HG02763 (cell line): ENCODE measurements at regions not wholly inside any gene's neighbourhood (a gene's known extent, or its start where the extent isn't known, plus 50 kb on each side); places are given as distances from the start of the nearest gene placed in this dataset.
A peak's percentile ranks its signal among the peaks of the same experiment; 100 is the strongest.

ENCODE experiments used
- ATAC-seq: cut with Tn5 transposase; IDR thresholded peaks from one replicate; pipeline ENCODE4 v1.9.1; 2021; ENCODE audit warnings: mild to moderate bottlenecking, moderate library complexity; ENCODE audit not compliant: unreplicated experiment

DNA sequence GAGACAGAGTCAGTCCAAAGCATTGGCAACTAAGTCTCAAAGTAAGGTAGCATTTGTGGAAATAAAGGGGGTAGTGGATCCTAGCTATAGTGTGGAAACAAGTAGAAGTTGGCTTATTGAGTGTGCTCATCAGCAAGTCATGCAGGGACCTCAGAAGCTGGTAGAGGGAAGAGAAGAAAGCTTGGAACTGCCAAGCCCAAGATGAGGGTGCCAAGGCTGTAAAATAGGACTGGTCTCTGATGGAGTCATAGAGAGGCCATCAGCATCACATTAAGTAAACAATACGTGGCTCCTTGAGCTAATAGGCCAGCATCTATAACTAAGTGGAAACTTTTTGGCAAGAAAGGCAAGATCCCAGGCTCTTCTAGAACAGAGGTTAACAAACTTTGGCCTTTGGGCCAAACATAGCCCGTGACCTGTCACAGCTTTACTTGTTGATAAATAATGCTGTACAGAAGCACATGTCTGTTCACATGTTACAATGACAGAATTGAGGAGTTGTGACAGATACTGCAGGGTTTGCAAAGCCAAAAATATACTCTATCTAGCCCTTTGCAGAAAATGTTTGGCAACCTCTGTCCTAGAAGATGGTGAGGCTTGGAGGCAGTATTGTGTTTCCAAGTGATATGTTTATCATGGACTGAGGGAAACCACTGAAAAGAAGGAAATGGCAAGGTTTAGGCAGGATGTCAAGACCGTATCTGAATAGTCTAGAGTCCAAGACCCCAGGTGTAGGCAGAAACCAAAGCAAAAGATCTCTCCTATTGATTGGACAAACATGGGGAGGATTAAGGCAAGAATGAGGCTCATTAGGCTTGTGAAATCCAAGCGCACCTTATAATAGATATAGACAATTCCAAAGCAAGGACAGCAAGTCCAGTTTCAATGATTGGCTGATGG lies 62.5 kb upstream of the CD44 start:
- ATAC-seq = no peak

- ATAC-seq = peak; percentile 48
Observed at GRCh38 chr11:35077709-35078469, 61.1 kb upstream of the CD44 start.

DNA sequence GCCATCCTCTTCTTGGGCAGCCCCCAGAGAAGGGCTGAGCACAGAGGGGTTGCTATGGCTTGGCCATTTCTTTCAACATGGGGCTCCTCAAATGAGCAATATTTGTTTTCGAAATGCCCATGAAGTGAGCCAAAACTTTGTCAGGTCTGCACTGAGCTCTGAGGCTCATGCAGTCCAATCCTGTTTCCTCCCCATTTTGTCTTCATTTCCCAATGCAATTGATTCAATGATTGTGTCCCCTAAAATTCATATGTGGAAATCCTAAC lies 60.6 kb upstream of the CD44 start:
- ATAC-seq = no peak

- no peak for ATAC-seq
Observed at GRCh38 chr11:35079611-35080010, 59.4 kb upstream of the CD44 start.

DNA sequence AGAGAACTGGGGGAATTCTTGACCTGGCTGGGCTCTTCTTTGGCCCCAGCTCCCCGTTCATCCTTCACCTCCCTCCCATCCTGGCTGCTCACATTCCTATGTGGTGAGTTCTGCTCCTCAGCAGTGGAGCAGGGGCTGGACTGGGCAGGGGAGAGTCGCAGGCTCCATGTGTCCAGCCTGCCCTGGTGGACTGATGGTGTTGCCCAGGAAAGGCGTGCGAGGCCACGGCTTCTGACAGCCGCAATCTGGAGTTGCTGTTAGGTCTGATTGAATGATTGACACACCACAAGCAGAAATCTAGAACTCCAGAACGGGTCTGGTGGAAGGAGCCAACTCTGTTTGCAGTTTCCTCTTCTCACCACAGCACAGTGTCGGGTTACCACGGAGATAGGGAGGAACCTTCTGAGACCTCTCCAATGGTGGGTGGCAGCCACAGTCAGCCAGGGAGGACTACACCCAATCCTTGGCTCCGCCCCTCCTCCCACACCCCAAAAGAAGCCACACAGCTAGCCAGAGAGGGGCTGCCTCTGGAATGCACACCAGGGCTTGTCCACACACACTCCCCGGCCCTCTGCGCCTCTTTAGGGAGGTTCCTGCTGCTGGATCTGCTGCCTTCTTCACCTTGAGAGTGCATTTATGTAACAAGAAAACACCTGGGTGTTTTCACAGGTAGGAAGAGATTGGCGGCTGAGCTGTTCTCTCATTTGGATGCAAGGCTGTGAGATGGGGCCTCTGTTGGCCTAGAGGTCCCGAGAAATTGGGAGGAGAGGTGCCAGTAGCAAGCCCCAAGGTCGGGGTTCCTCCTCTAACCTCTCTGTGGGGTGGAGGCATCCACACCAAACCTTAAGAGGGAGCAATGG lies 56.4 kb upstream of the CD44 start:
- peak; percentile 75 for ATAC-seq

GRCh38 chr11:35083181-35083430 lies 55.9 kb upstream of the CD44 start:
- ATAC-seq = no peak

- ATAC-seq = peak; percentile 53
Observed at GRCh38 chr11:35083431-35084238, 55.3 kb upstream of the CD44 start.

GRCh38 chr11:35084817-35085440 lies 54.0 kb upstream of the CD44 start:
- ATAC-seq = no peak

GRCh38 chr11:35085531-35086165 lies 53.3 kb upstream of the CD44 start:
- no peak for ATAC-seq

DNA sequence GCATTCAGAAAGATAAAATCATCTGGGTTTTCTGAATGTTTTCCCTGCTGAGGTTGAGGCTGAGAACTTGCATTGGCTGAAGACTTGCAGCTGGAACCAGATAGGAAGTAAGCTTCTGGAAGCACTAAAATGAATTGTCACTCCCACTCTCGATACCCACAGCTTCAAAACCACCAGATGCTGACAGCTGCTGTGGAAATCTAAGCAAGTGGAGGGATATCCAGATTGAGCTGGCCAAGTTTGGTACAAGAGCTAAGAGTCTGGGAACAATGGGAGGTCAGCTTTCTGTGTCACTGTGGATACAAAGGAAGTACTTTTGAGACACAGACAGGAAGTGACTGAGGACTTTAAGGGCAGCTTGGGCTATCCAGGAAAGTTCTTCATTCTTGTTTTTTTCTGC lies 51.3 kb upstream of the CD44 start:
- no peak for ATAC-seq

DNA sequence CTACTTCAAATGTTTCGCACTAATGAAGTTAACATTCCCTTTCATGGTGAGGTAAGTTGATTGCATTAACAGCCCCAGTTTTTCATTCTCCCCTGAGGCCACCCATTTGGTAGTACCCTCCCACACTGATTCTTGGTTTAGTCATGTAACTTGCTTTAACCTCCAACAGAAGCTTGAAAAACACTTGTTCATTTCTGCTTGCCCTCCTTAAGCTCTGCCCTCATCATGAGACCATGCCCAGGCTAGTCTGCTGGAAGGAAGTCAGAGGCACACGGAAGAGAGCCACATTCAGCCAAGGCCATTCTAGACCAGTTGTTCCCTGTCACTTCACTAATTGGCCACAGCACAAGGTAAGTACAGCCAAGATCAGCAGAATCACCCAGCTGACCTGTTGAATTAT lies 50.7 kb upstream of the CD44 start:
- ATAC-seq = no peak

DNA sequence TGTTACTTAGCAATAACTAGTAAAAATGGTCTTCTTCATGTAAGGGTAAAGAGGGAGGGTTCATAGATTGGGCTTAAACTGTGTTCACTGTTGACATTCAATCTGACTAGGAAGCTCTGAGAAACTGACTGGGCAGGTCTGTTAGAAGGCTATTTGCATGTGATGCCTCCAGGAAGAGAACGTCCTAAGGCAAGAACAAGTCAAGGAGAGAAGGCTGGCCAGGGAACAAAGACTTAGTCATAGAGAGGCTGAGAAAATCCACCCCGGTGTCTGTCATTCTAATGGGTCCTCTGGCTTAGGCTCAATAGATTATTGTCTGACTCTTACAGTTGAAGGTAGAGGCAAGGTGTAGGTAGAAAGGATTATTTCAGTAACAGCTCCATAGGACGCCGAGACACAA lies 50.3 kb upstream of the CD44 start:
- no peak for ATAC-seq
